Subcutaneous abdominal adipose tissue (tissue), 5 donors: ENCODE measurements at regions not wholly inside any gene's neighbourhood (a gene's known extent, or its start where the extent isn't known, plus 50 kb on each side); places are given as distances from the start of the nearest gene placed in this dataset.

Experiments
- H3K27ac ChIP-seq: one replicate; pipeline ENCODE4 v1.7.0; 2013; ENCODE audit warnings: low read depth, mild to moderate bottlenecking, inconsistent platforms, low read length, moderate library complexity
- H3K27me3 ChIP-seq, 5 donors: one replicate each; pipeline ENCODE4 v1.7.0; 2013; ENCODE audit warnings: low read length in 5 of 5, inconsistent platforms in 1 of 5; ENCODE audit not compliant: control insufficient read depth in 5 of 5, insufficient read depth in 4 of 5
- H3K36me3 ChIP-seq, 5 donors: one replicate each; pipeline ENCODE4 v1.7.0; 2013; ENCODE audit warnings: low read length in 5 of 5; ENCODE audit not compliant: control insufficient read depth in 5 of 5, insufficient read depth in 5 of 5
- H3K4me1 ChIP-seq, 5 donors: one replicate each; pipeline ENCODE4 v1.7.0; 2013; ENCODE audit warnings: low read length in 5 of 5, mild to moderate bottlenecking in 3 of 5, moderate library complexity in 1 of 5; ENCODE audit not compliant: control insufficient read depth in 5 of 5, insufficient read depth in 5 of 5
- H3K4me3 ChIP-seq, 5 donors: one replicate each; pipeline ENCODE4 v1.7.0; 2013; ENCODE audit warnings: low read length in 5 of 5, low read depth in 1 of 5
- H3K9ac ChIP-seq, 5 donors: one replicate each; pipeline ENCODE4 v1.7.0; 2013; ENCODE audit warnings: low read length in 5 of 5, mild to moderate bottlenecking in 4 of 5, moderate library complexity in 3 of 5
- H3K9me3 ChIP-seq, 5 donors: one replicate each; pipeline ENCODE4 v1.7.0; 2013; ENCODE audit warnings: low read length in 5 of 5; ENCODE audit not compliant: control insufficient read depth in 5 of 5
- donor health status: healthy.
- donor health status: healthy.
- donor health status: healthy.
- donor health status: healthy.
- donor health status: healthy.

- no peak overlapping the region for H3K9ac ChIP-seq
- H3K4me3 ChIP-seq = peak overlapping the region in 4 of 5 donors; percentile 19 to 63 (median 46)
Observed at GRCh38 chr17:71976011-71976649, 144.7 kb upstream of the SOX9 start.

GRCh38 chr17:71978435-71978834 lies 142.4 kb upstream of the SOX9 start:
- Histone ChIP-seq H3K27ac (no peak overlapping the region), H3K27me3 (no peaks in the 10 kb centered on the region), H3K36me3 (no peaks in the 10 kb centered on the region), H3K9me3 (no peaks in the 10 kb centered on the region), H3K9ac (no peak overlapping the region), H3K4me3 (no peak overlapping the region), H3K4me1 (peaks cover 11 to 23% (median 18%) of the 10 kb centered on the region in 5 donors)

More at GRCh38 chr17:71976011-71976649, 144.7 kb upstream of the SOX9 start:
- H3K36me3 ChIP-seq = no peaks in the 10 kb centered on the region
- peak overlapping the region; percentile 86 for H3K27ac ChIP-seq
- H3K4me1 ChIP-seq = peaks cover 11 to 23% (median 18%) of the 10 kb centered on the region in 5 donors
- H3K27me3 ChIP-seq = no peaks in the 10 kb centered on the region
- no peaks in the 10 kb centered on the region for H3K9me3 ChIP-seq

GRCh38 chr17:71980171-71980570 lies 140.6 kb upstream of the SOX9 start:
- Histone ChIP-seq H3K4me1 (peaks cover 5 to 14% (median 11%) of the 10 kb centered on the region in 5 donors), H3K27ac (no peak overlapping the region), H3K9me3 (no peaks in the 10 kb centered on the region), H3K27me3 (no peaks in the 10 kb centered on the region), H3K36me3 (no peaks in the 10 kb centered on the region), H3K4me3 (no peak overlapping the region), H3K9ac (no peak overlapping the region)

GRCh38 chr17:71983828-71984227 lies 137.0 kb upstream of the SOX9 start:
- H3K9me3 ChIP-seq = peaks cover 0 to 2% (median 0%) of the 10 kb centered on the region in 5 donors
- H3K27me3 ChIP-seq = no peaks in the 10 kb centered on the region
- no peak overlapping the region for H3K9ac ChIP-seq
- H3K4me1 ChIP-seq = no peaks in the 10 kb centered on the region
- H3K4me3 ChIP-seq = no peak overlapping the region
- no peaks in the 10 kb centered on the region for H3K36me3 ChIP-seq
- H3K27ac ChIP-seq = no peak overlapping the region

- Histone ChIP-seq H3K4me3 (no peak overlapping the region), H3K9me3 (peaks cover 0 to 2% (median 0%) of the 10 kb centered on the region in 5 donors), H3K9ac (no peak overlapping the region), H3K36me3 (no peaks in the 10 kb centered on the region), H3K27me3 (no peaks in the 10 kb centered on the region), H3K4me1 (no peaks in the 10 kb centered on the region), H3K27ac (no peak overlapping the region)
Observed at GRCh38 chr17:71985111-71986039, 135.4 kb upstream of the SOX9 start.

GRCh38 chr17:71986886-71987285 lies 133.9 kb upstream of the SOX9 start:
- H3K9ac ChIP-seq = no peak overlapping the region
- peaks cover 0 to 2% (median 0%) of the 10 kb centered on the region in 5 donors for H3K9me3 ChIP-seq
- H3K4me1 ChIP-seq = no peaks in the 10 kb centered on the region
- H3K36me3 ChIP-seq = no peaks in the 10 kb centered on the region
- no peaks in the 10 kb centered on the region for H3K27me3 ChIP-seq
- H3K4me3 ChIP-seq = no peak overlapping the region
- no peak overlapping the region for H3K27ac ChIP-seq

GRCh38 chr17:71987634-71988033 lies 133.2 kb upstream of the SOX9 start:
- Histone ChIP-seq H3K36me3 (no peaks in the 10 kb centered on the region), H3K9me3 (peaks cover 0 to 2% (median 0%) of the 10 kb centered on the region in 5 donors), H3K27ac (no peak overlapping the region)

GRCh38 chr17:71989117-71989516 lies 131.7 kb upstream of the SOX9 start:
- Histone ChIP-seq H3K36me3 (no peaks in the 10 kb centered on the region), H3K4me1 (no peaks in the 10 kb centered on the region), H3K9me3 (peaks cover 0 to 2% (median 0%) of the 10 kb centered on the region in 5 donors), H3K9ac (no peak overlapping the region), H3K27me3 (peaks cover 0 to 4% (median 0%) of the 10 kb centered on the region in 5 donors), H3K27ac (no peak overlapping the region), H3K4me3 (no peak overlapping the region)

More at GRCh38 chr17:71987634-71988033, 133.2 kb upstream of the SOX9 start:
- Histone ChIP-seq H3K9ac (no peak overlapping the region), H3K4me3 (no peak overlapping the region), H3K27me3 (no peaks in the 10 kb centered on the region), H3K4me1 (no peaks in the 10 kb centered on the region)

- Histone ChIP-seq H3K9me3 (no peaks in the 10 kb centered on the region), H3K9ac (no peak overlapping the region), H3K36me3 (no peaks in the 10 kb centered on the region), H3K27ac (no peak overlapping the region), H3K27me3 (peaks cover 0 to 4% (median 0%) of the 10 kb centered on the region in 5 donors), H3K4me1 (no peaks in the 10 kb centered on the region), H3K4me3 (no peak overlapping the region)
Observed at GRCh38 chr17:71993363-71993762, 127.5 kb upstream of the SOX9 start.

- H3K9ac ChIP-seq = no peak overlapping the region
- H3K4me1 ChIP-seq = no peaks in the 10 kb centered on the region
- no peaks in the 10 kb centered on the region for H3K9me3 ChIP-seq
- no peak overlapping the region for H3K27ac ChIP-seq
- H3K36me3 ChIP-seq = no peaks in the 10 kb centered on the region
- H3K4me3 ChIP-seq = no peak overlapping the region
- peaks cover 0 to 4% (median 0%) of the 10 kb centered on the region in 5 donors for H3K27me3 ChIP-seq
Observed at GRCh38 chr17:71995590-71995989, 125.2 kb upstream of the SOX9 start.
